ENCODE measurements at regions not wholly inside any gene's neighbourhood (a gene's known extent, or its start where the extent isn't known, plus 50 kb on each side); places are given as distances from the start of the nearest gene placed in this dataset.

GRCh38 chr15:46229263-46229662 is 594.4 kb downstream of the SQOR start:
- no peak for DNase-seq

DNA sequence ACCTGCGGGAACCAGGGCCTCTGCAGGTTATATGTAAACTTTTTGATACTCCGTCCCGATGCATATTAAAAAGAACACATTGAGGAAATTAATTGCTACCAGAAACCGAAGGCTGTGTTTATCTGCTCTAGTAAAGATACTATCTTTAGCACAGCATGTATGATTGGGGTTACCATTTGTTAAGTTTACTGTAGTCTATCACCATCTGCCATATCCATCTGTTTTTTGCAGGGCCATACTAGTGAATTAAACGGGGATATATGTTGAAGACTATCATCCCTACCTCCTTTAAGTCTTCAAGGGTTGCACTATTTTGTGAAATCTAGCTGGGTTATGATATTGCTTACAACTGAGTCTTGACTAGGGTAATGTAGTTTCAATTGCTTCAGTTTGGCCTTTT is 597.0 kb downstream of the SQOR start:
- DNase-seq, result no peak

DNA sequence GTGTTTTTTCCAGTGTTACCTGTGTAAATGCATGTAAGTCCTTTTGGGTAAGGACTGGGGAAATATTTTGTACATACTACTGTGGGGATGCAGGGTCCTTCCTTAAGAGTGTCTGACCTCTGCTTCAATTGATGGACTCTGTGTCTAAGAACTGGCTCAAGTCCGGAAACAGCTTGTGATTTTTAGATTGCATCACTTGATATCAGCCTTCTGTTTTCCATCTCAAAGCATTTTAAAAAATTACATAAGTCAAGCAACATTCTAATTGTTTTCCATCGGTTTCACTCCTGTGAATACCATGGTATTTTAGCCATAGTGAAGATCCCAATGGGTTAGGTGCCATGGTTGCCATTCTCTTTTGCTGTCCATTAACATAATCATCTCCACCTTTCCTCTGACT is 597.6 kb downstream of the SQOR start:
- no peak for DNase-seq

- no peak for DNase-seq
Observed at GRCh38 chr15:46242935-46243334, 608.1 kb downstream of the SQOR start.

DNA sequence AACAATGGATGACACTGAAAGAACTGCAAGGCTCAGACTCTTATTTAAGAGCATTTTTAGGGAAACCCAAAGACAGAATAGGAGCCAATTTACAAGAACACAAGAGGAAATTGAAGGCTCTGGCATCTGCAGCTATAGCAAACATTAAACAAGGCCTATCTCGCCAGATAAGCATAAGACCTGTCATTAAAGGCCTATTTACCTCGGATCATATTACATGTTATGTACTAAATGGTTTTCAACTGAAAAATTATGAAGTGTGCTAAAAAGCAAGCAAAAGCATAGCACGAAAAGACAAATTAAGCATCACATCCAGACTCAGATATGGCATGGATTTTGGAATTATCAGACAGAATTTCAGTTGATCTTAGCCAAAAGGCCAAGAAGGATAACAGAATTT is 617.1 kb downstream of the SQOR start:
- DNase-seq, result no peak

GRCh38 chr15:46258056-46258455 is 623.2 kb downstream of the SQOR start:
- no peak for DNase-seq

GRCh38 chr15:46260937-46261336 is 626.1 kb downstream of the SQOR start:
- DNase-seq, result no peak

DNA sequence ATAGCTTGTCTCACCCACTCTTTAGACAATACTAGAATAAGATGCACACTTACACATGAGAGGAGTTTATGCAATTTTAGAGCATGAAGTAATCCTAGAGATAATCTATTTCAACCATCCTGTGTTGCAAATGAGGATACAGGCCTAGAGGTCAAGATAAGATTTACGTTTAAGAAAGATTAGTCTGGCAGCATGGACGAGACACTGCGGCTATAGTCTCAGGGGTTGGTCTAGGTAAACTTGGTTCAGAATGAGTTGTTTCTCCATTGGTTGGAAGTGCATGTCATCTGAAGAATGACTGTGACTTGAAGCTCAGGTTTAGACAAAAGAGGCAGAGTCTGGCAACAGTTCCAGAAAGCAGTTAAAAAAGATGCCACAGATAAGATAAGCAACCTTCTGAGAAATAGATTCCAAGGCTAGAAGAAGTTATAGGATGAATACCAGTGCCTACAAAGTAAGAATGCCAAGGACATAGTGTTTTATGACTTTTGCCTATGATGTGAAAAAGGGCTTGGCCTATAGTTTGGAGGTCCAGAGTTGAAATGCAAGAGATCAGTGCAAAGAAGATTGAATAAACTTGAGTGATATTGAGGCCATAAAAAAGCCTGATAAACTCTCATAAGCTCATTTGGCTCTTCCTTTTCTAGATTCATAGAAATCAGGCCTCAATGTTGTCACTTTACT is 631.0 kb downstream of the SQOR start:
- DNase-seq, result no peak

DNA sequence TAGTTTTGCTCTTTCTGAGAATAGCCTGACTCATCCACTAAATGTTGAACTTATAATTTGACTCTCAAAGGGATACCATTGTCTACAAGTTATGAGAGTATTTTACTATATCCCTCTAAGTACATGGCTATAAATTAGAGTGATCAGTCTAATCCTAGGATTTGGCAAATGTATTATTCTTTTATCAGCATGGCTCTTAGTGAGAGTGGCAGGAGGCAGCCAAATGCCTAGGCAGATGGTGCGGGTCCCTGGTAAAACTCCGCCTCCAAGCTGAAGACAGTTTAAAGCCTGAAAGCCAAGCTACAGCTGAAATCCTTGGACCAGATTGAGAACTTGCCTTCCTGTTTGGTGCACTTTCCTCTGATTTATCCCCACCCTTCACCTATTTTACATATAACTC is 631.8 kb downstream of the SQOR start:
- DNase-seq, result no peak

- DNase-seq, result no peak
Observed at GRCh38 chr15:46270481-46271147, 635.8 kb downstream of the SQOR start.

DNA sequence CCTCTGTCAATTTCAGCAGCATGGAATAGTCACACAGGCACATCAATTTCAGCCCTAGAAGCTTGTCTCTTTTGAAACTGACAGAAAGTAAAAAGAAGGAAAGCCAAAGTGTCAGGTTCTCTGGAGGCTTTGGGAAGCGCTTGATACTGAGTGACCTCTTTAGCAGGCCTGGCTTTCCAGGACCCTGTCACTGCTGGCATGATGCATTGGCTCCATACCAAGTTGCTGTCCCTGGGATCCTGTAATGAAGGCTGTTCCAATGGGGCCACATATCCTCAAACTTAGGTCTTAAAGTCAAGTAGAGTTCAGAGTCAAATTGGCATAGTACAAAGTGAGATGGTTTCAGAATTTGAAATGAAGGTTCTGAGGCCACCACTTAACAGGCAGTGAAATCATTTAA is 640.9 kb downstream of the SQOR start:
- DNase-seq, result no peak

GRCh38 chr15:46277451-46277850 is 642.6 kb downstream of the SQOR start:
- no peak for DNase-seq

- DNase-seq, result peak in 5 of 58 donors; percentile 2 to 29 (median 3)
Observed at GRCh38 chr15:46278062-46278461, 643.2 kb downstream of the SQOR start.

- DNase-seq, result no peak
Observed at GRCh38 chr15:46278486-46279090, 643.8 kb downstream of the SQOR start.

GRCh38 chr15:46280762-46281542 is 646.1 kb downstream of the SQOR start:
- DNase-seq, result no peak

DNA sequence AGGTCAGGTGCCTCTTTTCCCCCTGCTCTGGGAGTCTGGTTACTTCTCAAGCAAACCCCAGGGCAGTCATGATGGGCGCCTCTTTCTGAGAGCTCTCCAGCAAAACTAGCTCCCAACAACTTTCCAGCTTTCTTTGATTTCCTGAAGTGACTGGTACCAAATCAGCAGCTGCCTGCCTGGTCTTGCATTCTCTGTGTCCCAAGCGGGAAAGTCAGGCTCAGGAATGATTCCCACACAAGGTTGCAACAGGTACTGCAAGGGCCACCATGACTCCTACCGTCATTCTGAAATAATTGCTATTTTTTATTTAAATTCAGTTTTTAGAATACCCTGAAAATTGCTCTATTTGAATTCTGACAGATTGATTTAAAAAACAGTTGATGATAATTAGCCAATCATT is 658.7 kb downstream of the SQOR start:
- DNase-seq, result no peak

DNA sequence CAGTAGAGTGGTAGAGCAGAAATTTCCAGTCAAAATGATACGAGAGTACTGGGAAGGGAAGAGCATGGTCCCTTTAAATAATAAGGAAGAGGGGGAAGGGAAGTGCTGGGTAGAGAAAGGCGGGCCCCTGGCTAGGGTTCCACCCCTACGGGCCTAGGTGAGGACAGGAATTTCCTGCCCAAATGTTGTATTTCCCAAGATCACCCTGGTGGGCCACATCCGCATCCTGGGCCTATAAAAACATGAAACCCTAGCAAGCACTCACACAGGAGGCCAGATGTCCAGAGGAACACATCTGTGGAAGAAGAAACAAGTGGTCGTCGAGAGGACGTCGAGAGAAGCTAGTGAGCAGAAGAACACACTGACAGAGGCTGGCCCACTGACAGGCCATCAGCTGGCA is 661.2 kb downstream of the SQOR start:
- DNase-seq, result no peak

DNA sequence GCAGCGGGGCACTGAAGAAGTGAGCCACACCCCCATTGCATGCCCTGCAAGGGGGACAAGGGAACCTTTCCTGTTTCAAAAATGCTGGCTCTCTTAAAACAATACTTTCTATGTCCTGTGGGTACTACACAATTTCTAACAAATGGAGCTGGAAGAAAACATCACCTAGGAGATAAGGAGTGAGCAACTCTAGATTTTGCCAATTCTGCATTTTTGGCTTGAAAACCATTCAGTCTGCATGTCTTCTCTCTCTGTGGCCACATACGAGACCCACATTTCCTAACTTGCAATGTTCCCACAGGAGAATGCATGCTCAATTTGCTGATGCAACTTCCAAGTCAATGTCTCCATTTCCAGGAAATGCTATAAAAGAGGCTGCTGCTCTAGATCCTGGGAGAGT is 662.0 kb downstream of the SQOR start:
- DNase-seq, result no peak

- no peak for DNase-seq
Observed at GRCh38 chr15:46297766-46298165, 662.9 kb downstream of the SQOR start.

- peak in 1 of 58 donors; percentile 21 for DNase-seq
Observed at GRCh38 chr15:46300716-46301115, 665.9 kb downstream of the SQOR start.

DNA sequence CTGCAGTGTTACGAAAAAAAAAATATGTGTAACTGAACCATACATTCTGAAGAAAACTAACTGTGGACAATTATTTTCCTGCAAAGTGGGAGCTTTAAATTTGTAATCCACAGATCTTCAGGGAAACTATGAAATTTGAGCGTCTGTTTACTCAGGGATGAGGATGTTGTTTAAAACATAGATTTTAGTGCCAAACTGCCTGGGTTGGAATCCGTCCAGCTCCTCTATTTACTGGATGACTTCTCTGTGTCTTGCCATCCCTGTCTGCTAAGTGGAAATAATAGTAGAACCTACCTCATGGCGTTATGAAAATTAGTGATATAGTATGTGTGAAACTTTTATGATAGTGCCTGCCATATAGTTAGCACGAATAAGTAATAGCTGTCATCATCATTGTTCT is 666.5 kb downstream of the SQOR start:
- no peak for DNase-seq

DNA sequence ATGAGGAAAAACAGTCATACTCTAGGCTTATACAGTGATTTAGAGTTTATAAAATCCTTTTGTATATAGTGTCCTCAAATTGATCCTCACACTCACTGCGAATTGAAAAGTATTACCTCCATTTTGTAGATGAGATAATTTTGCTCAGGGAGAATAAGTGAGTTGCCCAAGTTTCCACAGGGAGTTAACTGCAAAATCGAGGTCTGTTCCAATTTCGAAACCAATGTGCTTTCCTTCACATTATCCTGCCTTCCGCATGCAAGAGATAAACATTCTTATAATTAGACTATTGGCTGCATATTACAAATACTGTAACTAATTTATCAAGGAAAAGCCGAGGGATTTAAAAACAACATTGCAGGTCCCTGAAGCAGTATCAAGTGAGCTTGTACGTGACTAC is 667.0 kb downstream of the SQOR start:
- DNase-seq, result no peak

All from anterior cingulate cortex (tissue), 58 donors.